ENCODE measurements at regions not wholly inside any gene's neighbourhood (a gene's known extent, or its start where the extent isn't known, plus 50 kb on each side); places are given as distances from the start of the nearest gene placed in this dataset.

GRCh38 chr5:57032151-57032551, 80.2 kb upstream of the MIER3 start:
- CTCF ChIA-PET: no interaction called here
- Histone ChIP-seq H3K9ac (ENCODE audit: low read length) (no peak overlapping the region), H3K9me3 (ENCODE audit: low read length) (no peaks in the 10 kb centered on the region), H4K20me1 (ENCODE audit: low read length) (no peaks in the 10 kb centered on the region), H3K4me3 (ENCODE audit: low read length) (no peak overlapping the region), H3K36me3 (ENCODE audit: low read depth, low read length) (no peaks in the 10 kb centered on the region), H3K9me2 (replicated peaks; ENCODE audit: low read length) (no peaks in the 10 kb centered on the region), H3K27ac (ENCODE audit: low read length) (peak overlapping the region; percentile 45), H3K27me3 (ENCODE audit: low read length) (no peaks in the 10 kb centered on the region), H3K79me2 (ENCODE audit: low read length) (no peaks in the 10 kb centered on the region), H2AFZ (ENCODE audit: low read length) (no peak overlapping the region), H3K4me2 (ENCODE audit: low read length) (peak overlapping the region; percentile 25; the same call in 1 of the 2 replicates), H3K4me1 (ENCODE audit: insufficient read depth, low read length) (peaks cover 19% of the 10 kb centered on the region), H3F3A (ENCODE audit: low read length, unreplicated experiment) (no peaks in the 10 kb centered on the region)
- BruUV-seq (replicated peaks): no TSS peak
- DNase-seq (peak; percentile 55), ATAC-seq (peak; percentile 79)
- TF ChIP-seq CTCF (conservative IDR thresholded peaks at IDR 0.05; ENCODE audit: low read depth, low read length) (no peak), EZH2phosphoT487 (IDR thresholded peaks at IDR 0.05; ENCODE audit: borderline replicate concordance, low read length) (no peak), EZH2 (IDR thresholded peaks at IDR 0.05; ENCODE audit: low read length, unreplicated experiment) (no peak)
- intact Hi-C loops (cut with micrococcal nuclease): no loop called here
- POLR2A ChIA-PET (ENCODE audit: unreplicated experiment): no interaction called here

- Histone ChIP-seq H3K27ac (ENCODE audit: low read length) (no peak overlapping the region), H3K79me2 (ENCODE audit: low read length) (no peaks in the 10 kb centered on the region), H3K4me1 (ENCODE audit: insufficient read depth, low read length) (peaks cover 19% of the 10 kb centered on the region), H3K9me3 (ENCODE audit: low read length) (no peaks in the 10 kb centered on the region), H2AFZ (ENCODE audit: low read length) (no peak overlapping the region), H3F3A (ENCODE audit: low read length, unreplicated experiment) (no peaks in the 10 kb centered on the region), H3K9ac (ENCODE audit: low read length) (no peak overlapping the region), H3K4me2 (ENCODE audit: low read length) (peak overlapping the region; percentile 33; the same call in 1 of the 2 replicates), H4K20me1 (ENCODE audit: low read length) (no peaks in the 10 kb centered on the region), H3K27me3 (ENCODE audit: low read length) (no peaks in the 10 kb centered on the region), H3K36me3 (ENCODE audit: low read depth, low read length) (no peaks in the 10 kb centered on the region), H3K4me3 (ENCODE audit: low read length) (no peak overlapping the region), H3K9me2 (replicated peaks; ENCODE audit: low read length) (no peaks in the 10 kb centered on the region)
- DNase-seq (peak; percentile 78), ATAC-seq (peak; percentile 71)
- no peak for TF ChIP-seq EZH2 (IDR thresholded peaks at IDR 0.05; ENCODE audit: low read length, unreplicated experiment)
- TF ChIP-seq EZH2phosphoT487 (IDR thresholded peaks at IDR 0.05; ENCODE audit: borderline replicate concordance, low read length): no peak
- TF ChIP-seq CTCF (conservative IDR thresholded peaks at IDR 0.05; ENCODE audit: low read depth, low read length): no peak
- ChIA-PET POLR2A (ENCODE audit: unreplicated experiment) (no interaction called here), CTCF (no interaction called here)
- intact Hi-C loops (cut with micrococcal nuclease): no loop called here
- BruUV-seq (replicated peaks): no TSS peak
Measured at GRCh38 chr5:57033103-57033502, 81.2 kb upstream of the MIER3 start.

GRCh38 chr5:57033503-57033902, 81.6 kb upstream of the MIER3 start:
- no TSS peak for BruUV-seq (replicated peaks)
- H3K27ac ChIP-seq (ENCODE audit: low read length): no peak overlapping the region
- POLR2A ChIA-PET (ENCODE audit: unreplicated experiment): no interaction called here
- no peak overlapping the region for H3K4me3 ChIP-seq (ENCODE audit: low read length)
- H3K9me2 ChIP-seq (replicated peaks; ENCODE audit: low read length): no peaks in the 10 kb centered on the region
- H3K79me2 ChIP-seq (ENCODE audit: low read length): no peaks in the 10 kb centered on the region
- TF ChIP-seq CTCF (conservative IDR thresholded peaks at IDR 0.05; ENCODE audit: low read depth, low read length) (no peak), EZH2phosphoT487 (IDR thresholded peaks at IDR 0.05; ENCODE audit: borderline replicate concordance, low read length) (no peak)
- H2AFZ ChIP-seq (ENCODE audit: low read length): no peak overlapping the region
- no peaks in the 10 kb centered on the region for H4K20me1 ChIP-seq (ENCODE audit: low read length)
- H3K9ac ChIP-seq (ENCODE audit: low read length): no peak overlapping the region
- DNase-seq (no peak), ATAC-seq (no peak)
- H3K4me2 ChIP-seq (ENCODE audit: low read length): peak overlapping the region; percentile 33; the same call in 1 of the 2 replicates
- no peaks in the 10 kb centered on the region for H3K36me3 ChIP-seq (ENCODE audit: low read depth, low read length)
- CTCF ChIA-PET: no interaction called here
- intact Hi-C loops (cut with micrococcal nuclease): no loop called here
- no peaks in the 10 kb centered on the region for H3K9me3 ChIP-seq (ENCODE audit: low read length)
- H3F3A ChIP-seq (ENCODE audit: low read length, unreplicated experiment): no peaks in the 10 kb centered on the region
- H3K4me1 ChIP-seq (ENCODE audit: insufficient read depth, low read length): peaks cover 19% of the 10 kb centered on the region
- H3K27me3 ChIP-seq (ENCODE audit: low read length): no peaks in the 10 kb centered on the region
